B cell (primary cell): ENCODE measurements at regions not wholly inside any gene's neighbourhood (a gene's known extent, or its start where the extent isn't known, plus 50 kb on each side); places are given as distances from the start of the nearest gene placed in this dataset.

ENCODE experiments used
- CTCF ChIP-seq: fragments of 200-600 bp; IDR thresholded peaks from one replicate; pipeline ENCODE4 v1.8.0; 2022; ENCODE audit warnings: antibody characterized with exemption, mild to moderate bottlenecking
- EZH2 ChIP-seq: IDR thresholded peaks from 2 replicates; pipeline ENCODE4 v1.6.1; 2012; ENCODE audit warnings: borderline replicate concordance, low read depth, mild to moderate bottlenecking, moderate library complexity, low read length; ENCODE audit not compliant: insufficient read depth, poor library complexity, severe bottlenecking

- TF ChIP-seq CTCF (no peak), EZH2 (no peak)
These were observed 461.1 kb downstream of the TMEM182 start for GRCh38 chr2:103222969-103223368.
